Right kidney (tissue), 1 donor: ENCODE measurements at regions not wholly inside any gene's neighbourhood (a gene's known extent, or its start where the extent isn't known, plus 50 kb on each side); places are given as distances from the start of the nearest gene placed in this dataset.
A peak's percentile ranks its signal among the peaks of the same experiment; 100 is the strongest.
"Not testable (repeated sequence)": the region's sequence is repeated elsewhere in the genome, so short reads cannot be mapped to it uniquely, and the experiment has no call there.

Experiments used
- DNase-seq: peaks from one replicate; pipeline ENCODE4 v3.0.0-alpha.2; 2016

- DNase-seq, result no peak
Measured at GRCh38 chr5:90284375-90284774, 125.2 kb downstream of the CETN3 start.

DNA sequence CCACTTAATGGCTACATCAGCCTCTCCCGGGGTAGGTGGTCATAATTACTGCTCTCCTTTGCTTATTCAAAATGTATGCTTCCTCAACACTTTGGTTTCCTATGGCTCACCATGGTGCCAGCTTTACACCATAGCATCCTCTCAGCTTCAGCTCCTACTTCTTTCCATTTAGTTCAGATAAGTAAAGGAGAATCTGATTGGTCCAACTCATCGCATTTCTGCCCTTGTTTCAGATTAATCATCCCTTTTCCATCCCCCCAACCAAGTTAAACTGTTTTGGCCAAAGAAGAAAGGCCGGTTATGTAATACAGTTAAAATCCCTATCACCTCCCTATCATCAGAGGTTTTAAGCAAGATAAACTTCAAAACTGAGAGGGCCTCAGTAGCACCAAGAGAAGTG is 130.5 kb downstream of the CETN3 start:
- DNase-seq, result no peak

GRCh38 chr5:90274216-90274615 is 135.3 kb downstream of the CETN3 start:
- no peak for DNase-seq

DNA sequence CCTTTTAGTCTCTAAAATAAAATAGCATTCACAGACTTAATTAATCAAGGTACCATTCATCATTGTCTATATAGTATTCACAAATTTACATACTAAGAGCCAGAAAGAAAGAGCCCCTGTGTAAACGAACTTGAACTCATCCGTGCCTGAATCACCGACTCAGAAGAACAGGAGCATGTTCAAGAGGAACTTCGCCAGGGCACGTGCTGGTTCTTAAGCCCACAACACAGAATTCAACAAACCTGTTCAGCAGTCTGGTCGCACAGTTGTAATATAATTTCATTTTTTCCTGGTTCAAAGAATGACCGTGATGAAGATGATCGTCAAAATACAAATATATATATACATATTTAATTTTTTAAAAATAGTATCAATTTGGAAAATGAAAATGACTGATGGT is 141.9 kb downstream of the CETN3 start:
- DNase-seq, result no peak

GRCh38 chr5:90265545-90265857 is 144.1 kb downstream of the CETN3 start:
- no peak for DNase-seq

DNA sequence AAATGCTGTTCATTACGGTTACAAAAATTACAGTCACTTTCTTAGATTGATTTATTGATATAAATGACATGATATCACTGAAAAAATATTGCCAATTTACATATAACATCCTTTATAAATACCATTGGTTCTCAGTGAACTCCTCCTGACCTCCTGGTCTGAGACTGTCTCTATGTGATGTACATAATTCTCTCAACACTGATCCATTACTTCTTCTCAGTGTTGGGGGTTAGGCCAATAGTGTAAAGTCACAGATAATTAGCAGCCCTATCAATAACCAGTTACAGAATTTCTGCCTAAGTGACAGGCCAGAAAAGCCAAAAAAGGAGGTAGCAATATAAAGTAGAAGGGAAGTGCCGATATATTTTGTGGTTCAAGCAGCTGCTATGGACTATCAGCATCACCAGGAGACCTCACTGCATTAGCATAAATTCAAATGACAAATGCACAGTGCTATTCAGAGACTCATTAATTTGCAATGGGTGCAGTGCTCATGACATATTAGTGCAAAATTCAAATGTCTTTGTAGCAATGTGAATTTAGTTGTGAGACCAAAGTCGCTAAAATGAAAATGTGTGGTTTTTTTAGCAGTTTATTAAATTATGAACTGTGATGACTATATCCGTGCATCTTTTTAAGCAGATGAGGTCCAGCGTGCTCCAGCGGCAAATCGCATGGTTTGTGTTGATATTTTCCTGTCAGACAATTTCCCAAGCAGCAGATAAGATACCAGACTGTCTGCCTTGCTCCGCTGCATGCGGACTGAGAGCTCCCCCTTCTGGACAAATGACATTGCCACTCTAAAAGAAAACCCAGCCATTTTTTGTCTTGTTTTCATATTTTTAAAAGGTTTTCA is 144.6 kb downstream of the CETN3 start:
- peak; percentile 39 for DNase-seq

DNA sequence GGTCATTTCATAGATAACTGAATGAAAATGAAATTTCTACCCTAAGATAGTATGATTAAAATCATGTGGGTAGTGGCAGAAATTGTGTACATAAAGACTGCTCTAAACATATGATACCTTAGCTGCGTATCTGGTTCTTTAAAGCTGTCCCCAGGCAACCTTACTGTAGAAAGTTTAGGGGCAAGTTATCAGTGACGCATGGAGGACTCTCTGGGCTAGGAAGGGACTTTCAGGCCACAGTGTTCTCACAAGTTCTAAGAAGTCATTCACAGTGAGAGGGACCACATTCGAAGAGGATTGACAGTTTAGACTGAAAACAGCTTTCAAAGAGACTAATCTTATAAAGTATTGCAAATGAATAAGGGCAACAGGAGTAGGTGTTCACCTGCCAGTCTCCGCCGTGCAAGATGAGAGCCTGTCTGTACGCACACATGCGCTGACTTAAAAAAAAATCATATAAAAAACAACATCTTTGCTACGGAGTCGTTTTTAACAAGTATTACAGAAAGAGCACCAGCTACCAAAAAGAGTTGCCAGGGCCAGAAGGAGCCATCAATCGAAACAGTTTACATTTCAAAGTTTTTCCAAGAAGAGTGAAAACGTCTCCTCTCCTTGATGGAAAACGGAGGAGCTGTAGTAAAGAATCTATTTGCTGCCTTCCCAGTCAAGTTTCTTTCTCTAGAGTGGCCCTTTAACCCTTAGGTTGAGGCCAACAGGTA is 146.3 kb downstream of the CETN3 start:
- no peak for DNase-seq

- DNase-seq, result no peak
Measured at GRCh38 chr5:90251447-90251846, 158.1 kb downstream of the CETN3 start.

GRCh38 chr5:90248640-90249039 is 160.9 kb downstream of the CETN3 start:
- DNase-seq, result no peak

DNA sequence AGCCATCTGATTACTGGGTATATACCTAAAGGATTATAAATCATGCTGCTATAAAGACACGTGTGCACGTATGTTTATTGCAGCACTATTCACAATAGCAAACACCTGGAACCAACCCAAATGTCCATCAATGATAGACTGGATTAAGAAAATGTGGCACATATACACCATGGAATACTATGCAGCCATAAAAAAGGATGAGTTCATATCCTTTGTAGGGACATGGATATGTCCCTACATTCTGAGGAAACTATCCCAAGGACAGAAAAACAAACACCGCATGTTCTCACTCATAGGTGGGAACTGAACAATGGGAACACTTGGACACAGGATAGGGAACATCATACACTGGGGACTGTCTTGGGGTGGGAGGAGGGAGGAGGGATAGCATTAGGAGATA is 165.7 kb downstream of the CETN3 start:
- not testable (repeated sequence) for DNase-seq

GRCh38 chr5:90233476-90233875 is 176.1 kb downstream of the CETN3 start:
- no peak for DNase-seq

- DNase-seq, result no peak
Measured at GRCh38 chr5:90231688-90232087, 177.9 kb downstream of the CETN3 start.

- no peak for DNase-seq
Measured at GRCh38 chr5:90227683-90228082, 181.9 kb downstream of the CETN3 start.

DNA sequence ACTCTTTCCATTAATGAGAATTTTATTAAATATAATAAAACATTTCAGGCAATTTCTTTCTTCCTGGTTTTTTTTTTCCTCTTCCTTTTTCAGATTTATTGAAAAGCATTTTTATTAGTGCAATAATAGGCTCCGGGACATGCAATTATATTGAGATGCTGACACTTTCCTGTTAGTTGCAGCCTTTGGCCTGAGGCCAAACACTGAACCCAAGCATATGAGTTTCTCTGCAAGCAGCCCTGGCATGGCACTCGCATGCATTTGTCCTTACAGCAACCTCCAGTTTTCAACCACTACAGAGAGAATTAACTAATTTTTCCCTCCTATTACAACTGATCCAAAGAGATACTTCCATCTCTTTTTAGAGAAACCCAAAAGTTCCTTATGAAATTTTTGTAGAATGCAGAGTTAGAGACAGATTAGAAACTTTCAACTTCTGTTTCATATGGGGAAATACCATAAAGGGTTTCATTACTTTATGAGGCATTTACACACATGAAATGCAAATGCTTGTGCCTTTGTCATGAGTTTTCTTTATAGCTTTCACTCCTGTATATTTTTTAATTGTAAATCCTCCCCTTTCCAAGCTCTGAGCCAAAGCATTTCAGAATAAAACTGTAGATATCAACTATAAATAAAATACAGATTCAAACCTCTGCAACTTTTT is 183.0 kb downstream of the CETN3 start:
- no peak for DNase-seq

- no peak for DNase-seq
Measured at GRCh38 chr5:90224342-90224741, 185.2 kb downstream of the CETN3 start.

GRCh38 chr5:90223756-90224155 is 185.8 kb downstream of the CETN3 start:
- no peak for DNase-seq

DNA sequence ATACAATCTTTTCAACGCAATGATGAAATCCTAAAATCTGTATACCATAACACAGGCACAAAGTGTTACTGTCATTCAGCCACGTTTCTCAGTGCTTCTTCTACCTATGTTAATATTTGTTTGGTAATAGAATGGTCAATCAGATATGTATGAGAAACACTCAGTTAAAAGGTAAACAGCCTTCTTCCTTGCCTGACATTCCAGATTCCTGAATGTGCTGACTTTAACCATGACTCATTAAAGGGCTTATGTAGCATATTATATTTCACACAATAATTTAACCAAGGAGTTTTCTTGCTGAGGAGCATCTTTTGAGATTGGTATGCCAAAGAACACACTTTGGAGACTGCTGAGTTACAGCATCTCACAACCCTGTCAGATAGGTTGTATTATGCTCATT is 187.6 kb downstream of the CETN3 start:
- DNase-seq, result no peak

DNA sequence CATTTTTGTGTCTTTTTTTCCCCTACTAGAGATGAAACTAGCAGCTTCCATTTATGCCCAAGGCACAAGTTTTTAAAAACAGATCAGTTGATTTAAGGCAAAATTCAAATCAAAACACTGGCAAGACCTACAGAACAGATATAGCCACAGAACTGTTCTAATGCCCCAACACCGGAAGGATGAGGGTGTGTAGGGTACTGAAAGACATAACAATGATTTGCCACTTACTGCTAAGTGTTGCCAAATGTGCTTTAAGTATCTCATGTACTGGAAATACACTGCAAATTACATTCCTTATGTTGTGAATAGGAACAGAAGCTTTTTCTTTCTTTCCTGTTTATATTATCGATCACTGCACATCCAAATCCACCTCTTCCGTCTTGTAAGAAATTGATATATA is 189.0 kb downstream of the CETN3 start:
- DNase-seq, result no peak

DNA sequence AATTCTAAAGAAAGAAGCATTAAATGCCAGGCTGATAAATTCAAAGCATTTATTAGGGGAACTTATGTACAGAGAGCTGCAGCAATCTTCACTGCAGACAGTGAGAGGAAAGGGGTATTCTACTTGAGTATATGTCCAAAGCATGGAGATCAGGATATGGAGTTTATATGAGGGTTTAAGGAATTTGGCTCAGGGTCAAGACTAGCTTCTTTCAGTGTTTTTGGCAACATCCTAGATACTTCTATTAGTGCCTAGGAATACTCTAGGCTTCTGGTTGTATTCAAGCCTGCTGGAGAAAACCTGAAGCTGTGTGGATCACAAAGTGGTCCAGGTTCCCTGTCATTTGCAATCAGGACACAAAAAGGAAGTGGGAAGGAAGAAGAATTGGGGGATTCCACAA is 194.6 kb downstream of the CETN3 start:
- DNase-seq, result no peak

- DNase-seq, result not testable (repeated sequence)
Measured at GRCh38 chr5:90208323-90208722, 201.2 kb downstream of the CETN3 start.

DNA sequence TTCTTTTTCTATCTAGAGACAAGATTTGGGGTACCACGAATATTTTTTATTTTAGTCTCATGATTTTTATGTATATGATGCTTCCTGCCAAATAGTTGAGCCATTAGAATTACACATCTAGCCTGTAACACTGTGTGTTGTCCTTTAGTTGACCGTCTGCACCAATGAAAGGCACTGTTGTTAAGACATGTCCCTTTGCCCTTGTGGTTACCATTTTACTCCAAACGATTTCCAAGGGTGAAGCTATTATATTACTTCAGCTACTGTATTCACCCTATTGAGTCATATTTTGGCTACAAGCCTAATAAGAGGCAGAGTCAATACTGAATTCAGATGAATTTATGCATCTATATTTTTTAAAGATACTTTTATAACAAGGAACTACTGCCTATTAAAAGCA is 207.6 kb downstream of the CETN3 start:
- no peak for DNase-seq

DNA sequence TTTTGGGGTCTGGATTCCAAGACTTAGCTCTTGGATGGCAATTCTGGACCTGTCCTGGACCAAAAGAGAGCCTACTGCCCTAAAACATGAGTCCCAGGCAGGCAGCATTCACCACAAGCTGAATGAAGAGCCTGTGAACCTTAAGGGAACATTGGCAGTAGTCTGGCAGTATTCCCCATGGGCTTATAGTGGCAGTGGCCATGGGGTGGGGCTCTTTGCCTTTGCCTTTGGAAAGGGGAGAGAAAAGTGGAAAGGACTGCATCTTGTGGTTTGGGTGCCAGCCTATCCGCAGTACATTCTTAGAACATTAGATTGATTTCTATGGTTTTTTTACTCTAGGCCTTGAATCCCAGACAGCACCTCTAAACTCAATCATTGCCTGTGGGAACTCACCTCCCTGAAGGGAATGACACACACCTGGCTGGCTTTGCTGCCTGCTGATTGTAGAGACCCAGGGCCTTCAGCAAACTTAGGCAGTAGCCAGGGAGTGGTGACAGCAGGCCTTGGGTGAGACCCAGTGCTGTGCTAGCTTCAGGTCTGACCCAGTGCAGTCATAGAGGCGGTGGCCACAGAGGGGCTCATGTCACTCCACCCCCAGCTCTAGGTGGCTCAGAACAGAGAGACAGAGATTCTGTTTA is 216.3 kb downstream of the CETN3 start:
- no peak for DNase-seq
